Astrocyte of the cerebellum (primary cell): ENCODE measurements at regions not wholly inside any gene's neighbourhood (a gene's known extent, or its start where the extent isn't known, plus 50 kb on each side); places are given as distances from the start of the nearest gene placed in this dataset.

Experiments
- DNase-seq: peaks from one replicate; pipeline ENCODE4 v3.0.0-alpha.2; 2011; ENCODE audit warnings: low read depth
- H3K4me3 ChIP-seq: 2 replicates; pipeline ENCODE4 v1.5.1; 2011; ENCODE audit warnings: mild to moderate bottlenecking, low read depth, low read length, moderate library complexity
- in situ Hi-C: cut with HindIII; loops from 2 replicates; pipeline ENCODE4 v1.10.0; 2017; ENCODE audit warnings: low sequenced_read_pairs
- TF ChIP-seq, protein P1 (sequence below): IDR thresholded peaks from 2 replicates; pipeline ENCODE4 v1.5.1; 2012; ENCODE audit warnings: low read length, low read depth, moderate library complexity, mild to moderate bottlenecking; ENCODE audit errors: missing control alignments

DNA sequence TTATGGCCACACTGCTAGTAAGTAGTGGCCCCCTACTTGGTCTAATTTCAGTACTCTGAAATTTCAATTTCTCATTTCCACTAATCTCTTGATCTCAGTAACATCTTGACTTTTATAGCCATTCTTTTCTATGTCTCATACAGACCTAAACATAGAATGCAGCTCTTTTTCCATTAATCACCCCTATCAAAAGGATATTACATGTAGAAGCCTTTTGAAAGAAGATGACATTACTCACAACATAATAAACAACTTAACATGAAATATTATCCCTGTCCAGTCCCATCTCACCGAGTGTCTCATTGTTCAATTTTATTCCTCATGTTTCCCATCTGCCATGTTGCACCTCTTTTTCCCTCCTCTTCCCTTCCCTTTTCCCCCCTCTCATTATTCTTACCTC, 81.1 kb upstream of the KLHL13 start:
- TF ChIP-seq, protein P1, sequence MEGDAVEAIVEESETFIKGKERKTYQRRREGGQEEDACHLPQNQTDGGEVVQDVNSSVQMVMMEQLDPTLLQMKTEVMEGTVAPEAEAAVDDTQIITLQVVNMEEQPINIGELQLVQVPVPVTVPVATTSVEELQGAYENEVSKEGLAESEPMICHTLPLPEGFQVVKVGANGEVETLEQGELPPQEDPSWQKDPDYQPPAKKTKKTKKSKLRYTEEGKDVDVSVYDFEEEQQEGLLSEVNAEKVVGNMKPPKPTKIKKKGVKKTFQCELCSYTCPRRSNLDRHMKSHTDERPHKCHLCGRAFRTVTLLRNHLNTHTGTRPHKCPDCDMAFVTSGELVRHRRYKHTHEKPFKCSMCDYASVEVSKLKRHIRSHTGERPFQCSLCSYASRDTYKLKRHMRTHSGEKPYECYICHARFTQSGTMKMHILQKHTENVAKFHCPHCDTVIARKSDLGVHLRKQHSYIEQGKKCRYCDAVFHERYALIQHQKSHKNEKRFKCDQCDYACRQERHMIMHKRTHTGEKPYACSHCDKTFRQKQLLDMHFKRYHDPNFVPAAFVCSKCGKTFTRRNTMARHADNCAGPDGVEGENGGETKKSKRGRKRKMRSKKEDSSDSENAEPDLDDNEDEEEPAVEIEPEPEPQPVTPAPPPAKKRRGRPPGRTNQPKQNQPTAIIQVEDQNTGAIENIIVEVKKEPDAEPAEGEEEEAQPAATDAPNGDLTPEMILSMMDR = no peak
- DNase-seq = no peak
- in situ Hi-C loops = no loop called here
- no peak overlapping the region for H3K4me3 ChIP-seq

- TF ChIP-seq, protein P1 = no peak
- no peak for DNase-seq
- in situ Hi-C loops = no loop called here
- H3K4me3 ChIP-seq = no peak overlapping the region
These were observed 82.0 kb upstream of the KLHL13 start for GRCh38 chrX:118198577-118198976.

DNA sequence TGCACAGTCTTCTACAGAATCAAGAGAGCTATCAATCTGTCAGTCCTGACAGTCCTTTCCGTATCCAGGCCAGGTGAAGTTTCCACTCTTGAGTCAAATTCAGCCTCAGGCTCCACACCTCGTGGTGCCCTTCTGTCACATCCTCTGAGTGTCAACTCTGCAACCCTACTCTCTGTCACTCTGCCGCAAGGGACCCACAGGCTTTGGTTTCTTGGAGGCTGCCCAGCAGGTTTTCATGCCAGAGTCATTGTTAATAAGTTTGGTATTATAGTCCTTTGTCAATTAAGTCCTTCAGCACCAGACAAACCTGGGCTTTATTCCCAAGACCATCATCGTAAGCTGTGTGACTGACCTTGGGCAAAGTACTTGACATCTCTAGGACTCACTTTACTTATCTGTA, 83.4 kb upstream of the KLHL13 start:
- in situ Hi-C loops = no loop called here
- H3K4me3 ChIP-seq = no peak overlapping the region
- TF ChIP-seq, protein P1 = no peak
- DNase-seq = no peak

- TF ChIP-seq, protein P1 = no peak
- in situ Hi-C loops = no loop called here
- no peak overlapping the region for H3K4me3 ChIP-seq
- no peak for DNase-seq
These were observed 89.1 kb upstream of the KLHL13 start for GRCh38 chrX:118205421-118206395.

DNA sequence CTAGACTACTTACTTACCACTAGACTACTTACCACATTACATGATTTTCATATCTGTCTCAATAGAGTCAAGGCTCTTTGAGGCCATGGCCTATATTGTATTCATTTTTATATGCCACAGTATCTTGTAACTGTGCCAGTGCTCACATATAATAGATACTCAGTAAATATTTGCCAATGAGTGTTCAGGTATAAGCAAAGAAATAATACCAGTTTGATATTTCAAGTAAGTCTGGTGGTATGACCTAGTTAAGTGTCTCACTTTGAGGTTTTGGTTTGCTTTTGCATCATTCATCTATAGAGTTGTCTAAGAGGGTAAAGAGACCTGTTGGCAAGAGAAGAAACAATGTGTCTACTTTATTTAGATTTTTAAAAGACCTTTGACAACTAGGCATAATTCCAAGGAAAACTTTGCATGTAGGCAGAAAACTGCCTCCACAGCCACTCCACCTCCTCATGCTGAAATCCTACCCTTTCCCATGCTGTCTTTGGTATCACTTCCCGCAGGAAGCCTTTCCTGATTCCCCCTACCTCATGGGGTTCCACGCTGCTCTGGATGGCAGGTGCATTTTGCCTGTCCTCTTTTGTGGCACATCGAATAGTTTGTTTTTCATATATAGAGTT, 91.3 kb upstream of the KLHL13 start:
- in situ Hi-C loops = no loop called here
- TF ChIP-seq, protein P1 = no peak
- no peak for DNase-seq
- H3K4me3 ChIP-seq = no peak overlapping the region

DNA sequence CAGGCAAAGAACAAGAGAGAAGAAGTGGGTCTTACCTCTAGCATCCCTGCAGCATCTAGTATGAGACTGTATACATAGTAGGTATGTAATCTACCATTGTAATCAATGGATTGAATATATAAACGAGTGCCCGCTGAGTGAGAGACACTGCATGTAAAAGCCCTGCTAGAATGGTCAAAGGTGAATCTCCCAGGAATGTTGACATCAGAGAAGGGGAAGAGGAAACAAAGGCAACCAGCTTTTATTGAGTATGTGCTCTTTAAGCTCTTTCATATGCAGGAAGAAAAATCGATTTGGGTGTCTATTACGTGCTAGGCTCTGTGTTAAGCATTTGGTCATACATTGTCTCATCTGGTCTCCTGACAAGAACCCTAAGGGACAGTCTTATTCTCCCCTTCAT, 91.9 kb upstream of the KLHL13 start:
- TF ChIP-seq, protein P1 = no peak
- in situ Hi-C loops = no loop called here
- H3K4me3 ChIP-seq = no peak overlapping the region
- no peak for DNase-seq
